ENCODE measurements at regions not wholly inside any gene's neighbourhood (a gene's known extent, or its start where the extent isn't known, plus 50 kb on each side); places are given as distances from the start of the nearest gene placed in this dataset.

- TF ChIP-seq POLR2A (IDR thresholded peaks at IDR 0.05) (no peak), CTCF (IDR thresholded peaks at IDR 0.05 in 4 of 5, conservative IDR thresholded peaks at IDR 0.05 in 1 of 5) (no peak)
Measured at GRCh38 chr16:85319208-85319983, 207.1 kb upstream of the CIBAR2 start.
